K562 (cell line): ENCODE measurements at regions not wholly inside any gene's neighbourhood (a gene's known extent, or its start where the extent isn't known, plus 50 kb on each side); places are given as distances from the start of the nearest gene placed in this dataset.

Experiments used
- ATAC-seq: fragments of 200-7000 bp; cut with Tn5 transposase; 3 replicates; pipeline ENCODE4 v1.9.1; 2020; ENCODE audit warnings: moderate library complexity
- BruUV-seq: library from RNA; stranded (reverse); fragments of 400-500 nt; replicated peaks from 2 replicates; lab custom pipeline; 2021; lab: Mats Ljungman, UMichigan
- CTCF ChIA-PET: fragments of 300-600 bp; formaldehyde crosslinking; extraction: SDS; loops from one replicate; lab custom pipeline; 2021; ENCODE audit warnings: low intra/inter-chr PET ratio; lab: Yijun Ruan, JAX
- POLR2A ChIA-PET: fragments of 300-600, 350-650 bp; sonication (Branson Sonifier 250); formaldehyde crosslinking; extraction: SDS; loops from one replicate; lab custom pipeline; 2021; ENCODE audit warnings: antibody characterized with exemption, inconsistent platforms; lab: Yijun Ruan, JAX
- DNase-seq, 4 experiments: peaks; one replicate each; pipeline versions ENCODE4 v3.0.0 to v3.0.0-alpha.2; 2011 to 2018; ENCODE audit warnings: low spot score in 3 of 4, mixed read lengths in 3 of 4; ENCODE audit errors: extremely low read depth in 1 of 4
- FAIRE-seq: peaks from 2 replicates; lab custom pipeline; 2011; peaks lifted over from hg19 to GRCh38; lab: Jason Lieb, UNC
- H2AFZ ChIP-seq: 2 replicates; pipeline ENCODE4 v1.6.0; 2011; ENCODE audit warnings: low read depth, low read length, control low read depth, inconsistent platforms
- H3K27ac ChIP-seq: fragments of 200-600 bp; 3 replicates; pipeline ENCODE4 v1.8.0; 2011; ENCODE audit warnings: low read depth, mild to moderate bottlenecking, control low read depth, inconsistent platforms, low read length, moderate library complexity, mixed read lengths; ENCODE audit errors: extremely low read depth
- H3K27me3 ChIP-seq, 2 experiments: fragments of 300-600 bp in 1 of 2; 2 replicates in 1 of 2; 3 replicates in 1 of 2; pipeline versions ENCODE4 v1.6.0 to v1.8.0; 2011; ENCODE audit warnings: inconsistent platforms in 2 of 2, low read length in 2 of 2, mild to moderate bottlenecking in 1 of 2, mixed read lengths in 1 of 2, moderate library complexity in 1 of 2; ENCODE audit not compliant: control insufficient read depth in 2 of 2, insufficient read depth in 2 of 2
- H3K36me3 ChIP-seq: fragments of 300-600 bp; 3 replicates; pipeline ENCODE4 v1.8.0; 2011; ENCODE audit warnings: mild to moderate bottlenecking, low read length, inconsistent platforms; ENCODE audit not compliant: control insufficient read depth, insufficient read depth
- H3K4me1 ChIP-seq, 2 experiments: fragments of 200-600 bp in 1 of 2; replicated peaks in 1 of 2; 2 replicates in 1 of 2; 3 replicates in 1 of 2; pipeline versions ENCODE4 v1.5.1 to v1.8.0; 2011; ENCODE audit warnings: inconsistent platforms in 2 of 2, low read length in 2 of 2, mild to moderate bottlenecking in 1 of 2, mixed read lengths in 1 of 2, moderate library complexity in 1 of 2; ENCODE audit not compliant: control insufficient read depth in 2 of 2, insufficient read depth in 2 of 2
- H3K4me2 ChIP-seq: 2 replicates; pipeline ENCODE4 v1.6.1; 2011; ENCODE audit warnings: low read length, control low read depth, inconsistent platforms, mixed read lengths; ENCODE audit not compliant: insufficient read depth
- H3K4me3 ChIP-seq: fragments of 200-600 bp; sonication (generic), shearing (Covaris generic); 2 replicates; pipeline ENCODE4 v1.5.1; 2016; ENCODE audit warnings: control low read depth, inconsistent platforms
- H3K79me2 ChIP-seq: fragments of 200-600 bp; 3 replicates; pipeline ENCODE4 v1.8.0; 2011; ENCODE audit warnings: low read length, inconsistent platforms; ENCODE audit not compliant: control insufficient read depth, insufficient read depth
- H3K9ac ChIP-seq, 2 experiments: 2 replicates each; pipeline versions ENCODE4 v1.6.0 to v1.6.1; 2011; ENCODE audit warnings: low read depth in 2 of 2, low read length in 2 of 2, control low read depth in 1 of 2, inconsistent platforms in 1 of 2, mild to moderate bottlenecking in 1 of 2, mixed read lengths in 1 of 2; ENCODE audit not compliant: insufficient read depth in 1 of 2
- H3K9me1 ChIP-seq: one replicate; pipeline ENCODE4 v1.6.0; 2011; ENCODE audit warnings: inconsistent platforms, mild to moderate bottlenecking, low read length, moderate library complexity; ENCODE audit not compliant: control insufficient read depth, insufficient read depth
- H3K9me3 ChIP-seq: replicated peaks from 2 replicates; pipeline ENCODE4 v1.5.1; 2011; ENCODE audit warnings: low read depth, low read length, inconsistent platforms; ENCODE audit not compliant: control insufficient read depth, insufficient read depth
- H4K20me1 ChIP-seq: replicated peaks from 2 replicates; pipeline ENCODE4 v1.6.1; 2011; ENCODE audit warnings: low read length, inconsistent platforms, mixed read lengths; ENCODE audit not compliant: control insufficient read depth, insufficient read depth
- CBX3 ChIP-seq, 2 experiments: IDR thresholded peaks; 1 replicate in 1 of 2; 2 replicates in 1 of 2; pipeline ENCODE4 v1.6.1; 2012; ENCODE audit warnings: inconsistent platforms in 2 of 2, low read length in 2 of 2, borderline replicate concordance in 1 of 2, control low read depth in 1 of 2
- EZH2 ChIP-seq: IDR thresholded peaks from 2 replicates; pipeline ENCODE4 v1.6.1; 2012; ENCODE audit warnings: low read depth, mild to moderate bottlenecking, inconsistent platforms, low read length, borderline replicate concordance
- GATA2 ChIP-seq: sonication (generic); formaldehyde crosslinking; IDR thresholded peaks from 2 replicates; pipeline ENCODE4 v1.4.0; 2020; ENCODE audit warnings: mild to moderate bottlenecking, missing genetic modification reagents
- HDAC1 ChIP-seq, 2 experiments: fragments of 450-650 bp; IDR thresholded peaks; 2 replicates each; pipeline ENCODE4 v1.6.1; 2016 to 2017; ENCODE audit warnings: inconsistent platforms in 1 of 2, mild to moderate bottlenecking in 1 of 2, moderate library complexity in 1 of 2
- IRF2 ChIP-seq: sonication (generic); formaldehyde crosslinking; IDR thresholded peaks from 2 replicates; pipeline ENCODE4 v1.8.1; 2022; ENCODE audit warnings: mild to moderate bottlenecking, missing genetic modification reagents
- NCOA1 ChIP-seq: fragments of 450-650 bp; IDR thresholded peaks from 2 replicates; pipeline ENCODE4 v1.6.1; 2016; ENCODE audit warnings: low read depth
- ZNF146 ChIP-seq: IDR thresholded peaks from one replicate; pipeline ENCODE4 v1.6.1; 2018; ENCODE audit warnings: missing compliant biosample characterization; ENCODE audit not compliant: unreplicated experiment
- ZNF318 ChIP-seq, 2 experiments: fragments of 450-650 bp; IDR thresholded peaks; 2 replicates each; pipeline ENCODE4 v1.6.1; 2016; ENCODE audit warnings: mild to moderate bottlenecking in 2 of 2, borderline replicate concordance in 1 of 2, low read depth in 1 of 2, moderate library complexity in 1 of 2
- in situ Hi-C: fragments of 300-500 bp; cut with MboI; formaldehyde crosslinking; loops from 4 replicates; pipeline ENCODE4 v1.15.0; 2018; ENCODE audit warnings: inconsistent platforms, mixed read lengths
- intact Hi-C: fragments of 100-400 bp; cut with micrococcal nuclease; formaldehyde crosslinking; loops from 2 replicates; pipeline ENCODE4 v1.14.2; 2022
- TF ChIP-seq, protein P1 (sequence below): sonication (generic); formaldehyde crosslinking; IDR thresholded peaks from 2 replicates; pipeline ENCODE4 v1.8.1; 2022; ENCODE audit warnings: missing genetic modification reagents

DNA sequence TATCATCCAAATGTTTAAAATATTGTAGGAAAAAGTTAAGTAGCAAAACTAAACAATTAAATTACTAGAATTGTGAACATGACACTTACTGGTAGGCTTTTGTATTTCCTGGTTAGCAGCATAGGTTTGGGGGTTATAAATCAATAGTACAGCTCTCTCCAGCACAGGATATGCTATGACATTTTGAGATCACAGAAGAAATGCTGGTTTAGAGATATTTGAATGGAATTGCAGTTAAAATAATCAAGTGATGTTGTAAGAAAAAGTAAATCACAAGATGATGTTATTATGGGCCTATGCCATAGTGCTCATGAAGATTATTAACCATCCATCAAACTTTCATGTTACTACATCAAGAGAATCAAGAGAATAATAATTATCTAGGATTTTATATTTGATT lies 1079.9 kb upstream of the SLIT2 start:
- no peak for ATAC-seq
- in situ Hi-C loops (no loop called here), intact Hi-C loops (no loop called here)
- no peaks in the 10 kb centered on the region for H3K79me2 ChIP-seq
- TF ChIP-seq IRF2 (CRISPR knock-in tag) (no peak), ZNF318 (IDR thresholded peaks at IDR 0.05; ENCODE audit: borderline replicate concordance in 1 of 2, low read depth in 1 of 2) (no peak), CBX3 (IDR thresholded peaks at IDR 0.05; ENCODE audit: borderline replicate concordance in 1 of 2, low read length in 2 of 2) (no peak), EZH2 (no peak), NCOA1 (no peak), ZNF146 (no peak), GATA2 (no peak), HDAC1 (IDR thresholded peaks at IDR 0.05) (no peak)
- TF ChIP-seq, protein P1, sequence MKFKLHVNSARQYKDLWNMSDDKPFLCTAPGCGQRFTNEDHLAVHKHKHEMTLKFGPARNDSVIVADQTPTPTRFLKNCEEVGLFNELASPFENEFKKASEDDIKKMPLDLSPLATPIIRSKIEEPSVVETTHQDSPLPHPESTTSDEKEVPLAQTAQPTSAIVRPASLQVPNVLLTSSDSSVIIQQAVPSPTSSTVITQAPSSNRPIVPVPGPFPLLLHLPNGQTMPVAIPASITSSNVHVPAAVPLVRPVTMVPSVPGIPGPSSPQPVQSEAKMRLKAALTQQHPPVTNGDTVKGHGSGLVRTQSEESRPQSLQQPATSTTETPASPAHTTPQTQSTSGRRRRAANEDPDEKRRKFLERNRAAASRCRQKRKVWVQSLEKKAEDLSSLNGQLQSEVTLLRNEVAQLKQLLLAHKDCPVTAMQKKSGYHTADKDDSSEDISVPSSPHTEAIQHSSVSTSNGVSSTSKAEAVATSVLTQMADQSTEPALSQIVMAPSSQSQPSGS (CRISPR knock-in tag) = no peak
- H4K20me1 ChIP-seq = no peaks in the 10 kb centered on the region
- no peaks in the 10 kb centered on the region for H3K4me1 ChIP-seq
- no peak overlapping the region for H3K27ac ChIP-seq
- H2AFZ ChIP-seq = no peak overlapping the region
- no peak overlapping the region for H3K4me2 ChIP-seq
- H3K9me1 ChIP-seq = no peaks in the 10 kb centered on the region
- POLR2A ChIA-PET = no interaction called here
- H3K27me3 ChIP-seq = no peaks in the 10 kb centered on the region
- H3K4me3 ChIP-seq = no peak overlapping the region
- no TSS peak for BruUV-seq
- no peak overlapping the region for H3K9ac ChIP-seq
- H3K9me3 ChIP-seq = 0 out of 2 replicates have a peak, but pooled peaks cover 2% of the 10 kb centered on the region
- H3K36me3 ChIP-seq = no peaks in the 10 kb centered on the region
- no peak for DNase-seq
- CTCF ChIA-PET = no interaction called here
- no peak for FAIRE-seq
